Astrocyte of the spinal cord (primary cell): ENCODE measurements at regions not wholly inside any gene's neighbourhood (a gene's known extent, or its start where the extent isn't known, plus 50 kb on each side); places are given as distances from the start of the nearest gene placed in this dataset.
A peak's percentile ranks its signal among the peaks of the same experiment; 100 is the strongest.

Experiments used
- DNase-seq: peaks from one replicate; pipeline ENCODE4 v3.0.0; 2011; ENCODE audit warnings: low read depth, low spot score
- H3K4me3 ChIP-seq: 2 replicates; pipeline ENCODE4 v1.5.1; 2011; ENCODE audit warnings: low read depth, mild to moderate bottlenecking, low read length, moderate library complexity
- CTCF ChIP-seq: IDR thresholded peaks from 2 replicates; pipeline ENCODE4 v1.5.1; 2012; ENCODE audit warnings: low read depth, mild to moderate bottlenecking, low read length, inconsistent platforms
- in situ Hi-C: cut with HindIII; loops from 2 replicates; pipeline ENCODE4 v1.10.0; 2017; ENCODE audit warnings: low sequenced_read_pairs

- no peak for TF ChIP-seq CTCF
- H3K4me3 ChIP-seq: no peak overlapping the region
- in situ Hi-C loops: no loop called here
- DNase-seq: no peak
These were observed 101.0 kb downstream of the TTC32 start for GRCh38 chr2:19800796-19801195.

GRCh38 chr2:19799881-19800780, 101.7 kb downstream of the TTC32 start:
- TF ChIP-seq CTCF: no peak
- no peak overlapping the region for H3K4me3 ChIP-seq
- DNase-seq: peak; percentile 50
- in situ Hi-C loops: no loop called here

DNA sequence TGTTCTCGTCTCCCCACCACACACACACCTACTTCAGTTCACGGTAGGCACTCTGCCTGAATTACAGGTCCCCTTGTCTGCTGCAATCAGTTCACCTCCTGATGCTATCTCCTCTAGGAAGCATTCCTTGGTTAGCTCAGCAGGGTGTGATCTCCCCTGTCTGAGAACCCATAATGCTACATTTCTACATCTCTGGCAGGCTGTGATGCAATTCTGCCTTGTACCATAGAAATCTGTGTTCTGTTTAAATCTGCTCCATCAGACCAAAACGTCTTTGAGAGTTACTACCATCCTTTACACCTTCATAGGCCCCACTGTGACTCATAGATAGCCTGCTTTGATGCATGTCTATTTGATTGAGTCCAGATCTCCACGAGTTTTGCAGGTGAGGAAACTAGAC, 103.9 kb downstream of the TTC32 start:
- no peak overlapping the region for H3K4me3 ChIP-seq
- in situ Hi-C loops: no loop called here
- no peak for TF ChIP-seq CTCF

GRCh38 chr2:19797243-19797810, 104.5 kb downstream of the TTC32 start:
- no peak overlapping the region for H3K4me3 ChIP-seq
- in situ Hi-C loops: no loop called here
- DNase-seq: no peak
- no peak for TF ChIP-seq CTCF

More for the DNA sequence above, 103.9 kb downstream of the TTC32 start:
- no peak for DNase-seq

DNA sequence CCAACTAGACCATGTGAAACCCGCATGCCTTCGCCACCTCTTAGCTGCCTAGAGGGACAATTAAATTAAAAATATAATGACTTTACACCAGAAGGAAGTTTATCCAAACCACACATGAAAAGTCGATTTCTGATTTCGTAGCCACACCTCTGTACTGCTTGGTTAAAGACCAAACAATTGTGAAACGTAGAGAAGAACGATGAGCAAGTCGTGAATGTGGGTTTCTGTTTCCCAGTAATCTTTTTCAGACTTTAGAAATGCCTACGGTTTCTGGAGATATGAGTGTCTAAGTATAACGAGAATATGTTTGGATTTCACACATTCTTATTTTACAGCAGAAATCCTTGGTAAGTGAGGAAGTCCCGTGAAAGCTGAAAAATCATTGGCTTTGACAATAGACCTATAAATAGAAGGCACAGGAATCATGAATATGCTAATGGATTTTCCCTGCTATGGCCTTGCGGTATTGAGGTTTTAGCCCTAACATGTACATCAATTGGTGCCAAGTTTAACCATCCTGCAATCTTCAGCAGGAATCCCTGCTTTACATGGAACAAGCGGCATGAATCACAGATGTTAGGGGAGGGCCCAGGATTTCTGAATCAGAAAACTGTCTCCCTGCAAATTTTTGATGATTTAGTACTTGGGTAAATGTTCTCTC, 105.6 kb downstream of the TTC32 start:
- H3K4me3 ChIP-seq: no peak overlapping the region
- no peak for TF ChIP-seq CTCF
- in situ Hi-C loops: no loop called here
- DNase-seq: peak; percentile 67

- H3K4me3 ChIP-seq: no peak overlapping the region
- in situ Hi-C loops: no loop called here
- TF ChIP-seq CTCF: no peak
- no peak for DNase-seq
These were observed 108.5 kb downstream of the TTC32 start for GRCh38 chr2:19793132-19793750.
